SK-N-SH treated with all-trans-retinoic acid at 6 μM for 48 hours (cell line): ENCODE measurements at regions not wholly inside any gene's neighbourhood (a gene's known extent, or its start where the extent isn't known, plus 50 kb on each side); places are given as distances from the start of the nearest gene placed in this dataset.

Experiments used
- ARNTL ChIP-seq: fragments of 450-650 bp; formaldehyde crosslinking; IDR thresholded peaks from 2 replicates; pipeline ENCODE4 v1.5.0; 2020; ENCODE audit warnings: low read depth, mild to moderate bottlenecking, moderate library complexity, borderline replicate concordance
- CSDC2 ChIP-seq: fragments of 250-450 bp; sonication (Bioruptor Pico); IDR thresholded peaks from 2 replicates; pipeline ENCODE4 v1.5.0; 2020; ENCODE audit warnings: mild to moderate bottlenecking, moderate library complexity
- GLIS3 ChIP-seq: fragments of 250-450 bp; sonication (Bioruptor Pico); IDR thresholded peaks from 2 replicates; pipeline ENCODE4 v1.5.0; 2020; ENCODE audit warnings: mild to moderate bottlenecking, moderate library complexity
- ISL1 ChIP-seq: fragments of 250-450 bp; sonication (Bioruptor Pico); IDR thresholded peaks from 2 replicates; pipeline ENCODE4 v2.1.2; 2022; ENCODE audit warnings: mild to moderate bottlenecking, moderate library complexity
- RARB ChIP-seq: fragments of 250-450 bp; sonication (Bioruptor Pico); IDR thresholded peaks from 2 replicates; pipeline ENCODE4 v1.8.0; 2021; ENCODE audit warnings: mild to moderate bottlenecking, moderate library complexity
- TCF4 ChIP-seq: fragments of 250-450 bp; sonication (Bioruptor Pico); IDR thresholded peaks from 2 replicates; pipeline ENCODE4 v1.8.0; 2021; ENCODE audit warnings: mild to moderate bottlenecking, moderate library complexity, borderline replicate concordance
- ZC3H10 ChIP-seq: fragments of 250-450 bp; sonication (Bioruptor Pico); IDR thresholded peaks from 2 replicates; pipeline ENCODE4 v1.5.1; 2021; ENCODE audit warnings: mild to moderate bottlenecking, moderate library complexity
- ZFP3 ChIP-seq: fragments of 250-450 bp; sonication (Bioruptor Pico); IDR thresholded peaks from 2 replicates; pipeline ENCODE4 v1.5.0; 2020; ENCODE audit warnings: mild to moderate bottlenecking, moderate library complexity
- ZFP30 ChIP-seq: fragments of 450-650 bp; formaldehyde crosslinking; IDR thresholded peaks from 2 replicates; pipeline ENCODE4 v1.5.0; 2022; ENCODE audit warnings: mild to moderate bottlenecking, moderate library complexity
- ZNF565 ChIP-seq: fragments of 450-650 bp; formaldehyde crosslinking; conservative IDR thresholded peaks from 2 replicates; pipeline ENCODE4 v1.5.0; 2020; ENCODE audit warnings: low read depth, mild to moderate bottlenecking, moderate library complexity
- ZNF70 ChIP-seq: fragments of 450-650 bp; formaldehyde crosslinking; IDR thresholded peaks from 2 replicates; pipeline ENCODE4 v1.5.0; 2020; ENCODE audit warnings: mild to moderate bottlenecking, moderate library complexity
- ZNF8 ChIP-seq: fragments of 450-650 bp; formaldehyde crosslinking; IDR thresholded peaks from 2 replicates; pipeline ENCODE4 v1.5.0; 2020; ENCODE audit warnings: mild to moderate bottlenecking, moderate library complexity
- TF ChIP-seq, protein P1 (sequence below): fragments of 250-450 bp; sonication (Bioruptor Pico); IDR thresholded peaks from 2 replicates; pipeline ENCODE4 v1.8.0; 2020; ENCODE audit warnings: mild to moderate bottlenecking, moderate library complexity, borderline replicate concordance
- TF ChIP-seq, protein P2 (sequence below): fragments of 250-450 bp; sonication (Bioruptor Pico); IDR thresholded peaks from 2 replicates; pipeline ENCODE4 v1.5.1; 2020; ENCODE audit warnings: low read depth, mild to moderate bottlenecking, moderate library complexity

DNA sequence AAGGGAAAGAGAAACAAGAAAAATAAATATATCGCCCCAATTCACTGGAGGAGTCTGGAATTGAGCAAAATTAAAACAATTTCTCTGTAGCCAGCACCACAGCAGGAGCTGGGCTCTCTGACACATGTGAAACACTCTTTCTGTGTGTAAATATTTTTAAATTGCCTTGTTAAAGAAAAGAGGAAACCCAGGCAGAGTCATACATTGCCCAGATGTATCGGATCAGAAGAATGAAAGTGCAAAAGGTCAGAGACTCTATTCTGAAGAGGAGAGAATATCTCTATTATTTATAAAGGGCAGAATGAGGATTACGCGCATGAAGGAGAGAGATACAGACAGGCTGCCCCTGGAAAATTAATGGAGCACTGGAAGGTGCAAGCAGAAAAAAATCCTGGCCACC is 127.0 kb upstream of the MAN1A1 start:
- TF ChIP-seq ZFP30 (CRISPR knock-in tag) (no peak), ZNF70 (no peak), ZFP3 (no peak), GLIS3 (CRISPR knock-in tag) (no peak), ARNTL (CRISPR knock-in tag) (no peak), ZC3H10 (CRISPR knock-in tag) (no peak), ISL1 (no peak), ZNF8 (no peak), TCF4 (CRISPR knock-in tag) (no peak), ZNF565 (CRISPR knock-in tag) (no peak), RARB (CRISPR knock-in tag) (no peak), CSDC2 (no peak)
- TF ChIP-seq, protein P1, sequence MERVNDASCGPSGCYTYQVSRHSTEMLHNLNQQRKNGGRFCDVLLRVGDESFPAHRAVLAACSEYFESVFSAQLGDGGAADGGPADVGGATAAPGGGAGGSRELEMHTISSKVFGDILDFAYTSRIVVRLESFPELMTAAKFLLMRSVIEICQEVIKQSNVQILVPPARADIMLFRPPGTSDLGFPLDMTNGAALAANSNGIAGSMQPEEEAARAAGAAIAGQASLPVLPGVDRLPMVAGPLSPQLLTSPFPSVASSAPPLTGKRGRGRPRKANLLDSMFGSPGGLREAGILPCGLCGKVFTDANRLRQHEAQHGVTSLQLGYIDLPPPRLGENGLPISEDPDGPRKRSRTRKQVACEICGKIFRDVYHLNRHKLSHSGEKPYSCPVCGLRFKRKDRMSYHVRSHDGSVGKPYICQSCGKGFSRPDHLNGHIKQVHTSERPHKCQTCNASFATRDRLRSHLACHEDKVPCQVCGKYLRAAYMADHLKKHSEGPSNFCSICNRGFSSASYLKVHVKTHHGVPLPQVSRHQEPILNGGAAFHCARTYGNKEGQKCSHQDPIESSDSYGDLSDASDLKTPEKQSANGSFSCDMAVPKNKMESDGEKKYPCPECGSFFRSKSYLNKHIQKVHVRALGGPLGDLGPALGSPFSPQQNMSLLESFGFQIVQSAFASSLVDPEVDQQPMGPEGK (CRISPR knock-in tag) = no peak
- TF ChIP-seq, protein P2, sequence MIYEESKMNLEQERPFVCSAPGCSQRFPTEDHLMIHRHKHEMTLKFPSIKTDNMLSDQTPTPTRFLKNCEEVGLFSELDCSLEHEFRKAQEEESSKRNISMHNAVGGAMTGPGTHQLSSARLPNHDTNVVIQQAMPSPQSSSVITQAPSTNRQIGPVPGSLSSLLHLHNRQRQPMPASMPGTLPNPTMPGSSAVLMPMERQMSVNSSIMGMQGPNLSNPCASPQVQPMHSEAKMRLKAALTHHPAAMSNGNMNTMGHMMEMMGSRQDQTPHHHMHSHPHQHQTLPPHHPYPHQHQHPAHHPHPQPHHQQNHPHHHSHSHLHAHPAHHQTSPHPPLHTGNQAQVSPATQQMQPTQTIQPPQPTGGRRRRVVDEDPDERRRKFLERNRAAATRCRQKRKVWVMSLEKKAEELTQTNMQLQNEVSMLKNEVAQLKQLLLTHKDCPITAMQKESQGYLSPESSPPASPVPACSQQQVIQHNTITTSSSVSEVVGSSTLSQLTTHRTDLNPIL (CRISPR knock-in tag) = no peak
